Fibroblast of lung (primary cell): ENCODE measurements at regions not wholly inside any gene's neighbourhood (a gene's known extent, or its start where the extent isn't known, plus 50 kb on each side); places are given as distances from the start of the nearest gene placed in this dataset.

Experiments used
- DNase-seq, 2 donors: peaks; one replicate each; pipeline versions ENCODE4 v3.0.0 to v3.0.0-alpha.2; 2010; ENCODE audit warnings: low read depth in 2 of 2
- H2AFZ ChIP-seq: 2 replicates; pipeline ENCODE4 v1.5.1; 2012; ENCODE audit warnings: low read length, control low read depth, inconsistent platforms
- H3K27ac ChIP-seq: 2 replicates; pipeline ENCODE4 v1.5.1; 2011; ENCODE audit warnings: low read length, control low read depth; ENCODE audit not compliant: insufficient read depth
- H3K27me3 ChIP-seq: 2 replicates; pipeline ENCODE4 v1.5.1; 2011; ENCODE audit warnings: mild to moderate bottlenecking, low read length; ENCODE audit not compliant: control insufficient read depth, insufficient read depth
- H3K36me3 ChIP-seq: 2 replicates; pipeline ENCODE4 v1.5.1; 2011; ENCODE audit warnings: low read length; ENCODE audit not compliant: control insufficient read depth, insufficient read depth
- H3K4me1 ChIP-seq: 2 replicates; pipeline ENCODE4 v1.5.1; 2011; ENCODE audit warnings: low read length; ENCODE audit not compliant: control insufficient read depth, insufficient read depth; ENCODE audit errors: extremely low read depth
- H3K4me2 ChIP-seq: 2 replicates; pipeline ENCODE4 v1.5.1; 2011; ENCODE audit warnings: low read length, control low read depth; ENCODE audit not compliant: insufficient read depth; ENCODE audit errors: extremely low read depth
- H3K4me3 ChIP-seq, 4 experiments: fragments of 200-600 bp in 1 of 4; sonication (generic) in 1 of 4; replicated peaks in 1 of 4; 2 replicates each; pipeline ENCODE4 v1.5.1; 2011 to 2016; ENCODE audit warnings: low read length in 4 of 4, low read depth in 3 of 4, mild to moderate bottlenecking in 3 of 4, control low read depth in 2 of 4, inconsistent platforms in 1 of 4, mixed read lengths in 1 of 4; ENCODE audit not compliant: insufficient read depth in 1 of 4; ENCODE audit errors: control extremely low read depth in 1 of 4
- H3K79me2 ChIP-seq: 2 replicates; pipeline ENCODE4 v1.5.1; 2012; ENCODE audit warnings: mild to moderate bottlenecking, low read length, inconsistent platforms; ENCODE audit not compliant: control insufficient read depth, insufficient read depth
- H3K9ac ChIP-seq: 2 replicates; pipeline ENCODE4 v1.5.1; 2011; ENCODE audit warnings: mild to moderate bottlenecking, low read length, control low read depth; ENCODE audit not compliant: insufficient read depth
- H3K9me3 ChIP-seq: 2 replicates; pipeline ENCODE4 v1.5.1; 2012; ENCODE audit warnings: low read depth, low read length; ENCODE audit not compliant: control insufficient read depth, insufficient read depth
- H4K20me1 ChIP-seq: 2 replicates; pipeline ENCODE4 v1.5.1; 2011; ENCODE audit warnings: low read length; ENCODE audit not compliant: control insufficient read depth, insufficient read depth; ENCODE audit errors: extremely low read depth
- EZH2 ChIP-seq: IDR thresholded peaks from 2 replicates; pipeline ENCODE4 v1.5.1; 2012; ENCODE audit warnings: low read length, control low read depth, mild to moderate bottlenecking; ENCODE audit errors: missing control alignments
- TF ChIP-seq, protein P1 (sequence below), 2 donors: IDR thresholded peaks in 1 of 2; conservative IDR thresholded peaks in 1 of 2; 1 replicate in 1 of 2; 2 replicates in 1 of 2; pipeline ENCODE4 v1.5.1; 2011 to 2012; ENCODE audit warnings: low read length in 2 of 2, control low read depth in 1 of 2, inconsistent platforms in 1 of 2, low read depth in 1 of 2, mild to moderate bottlenecking in 1 of 2

DNA sequence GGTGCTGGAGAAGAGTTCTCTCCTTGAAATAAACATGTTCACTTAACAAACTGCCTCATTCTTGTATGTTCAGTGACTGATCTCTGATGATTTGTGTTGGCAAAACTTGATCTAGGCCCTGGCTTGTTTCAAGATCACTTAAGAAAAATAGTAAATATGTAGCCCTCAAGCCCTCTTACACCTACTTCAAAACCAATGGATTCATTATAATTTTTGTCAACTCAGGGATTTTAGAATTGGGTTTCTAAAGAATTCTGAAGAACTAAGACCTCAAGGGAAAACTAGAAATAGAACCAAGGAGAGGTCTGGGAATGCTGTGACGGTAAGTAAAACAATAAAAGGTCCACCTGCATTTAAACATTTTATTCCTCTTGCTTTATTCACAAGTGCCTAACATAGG, 1731.6 kb upstream of the CELF4 start:
- no peak overlapping the region for H3K4me2 ChIP-seq
- H3K9ac ChIP-seq = no peak overlapping the region
- no peaks in the 10 kb centered on the region for H3K4me1 ChIP-seq
- TF ChIP-seq EZH2 = no peak
- TF ChIP-seq, protein P1, sequence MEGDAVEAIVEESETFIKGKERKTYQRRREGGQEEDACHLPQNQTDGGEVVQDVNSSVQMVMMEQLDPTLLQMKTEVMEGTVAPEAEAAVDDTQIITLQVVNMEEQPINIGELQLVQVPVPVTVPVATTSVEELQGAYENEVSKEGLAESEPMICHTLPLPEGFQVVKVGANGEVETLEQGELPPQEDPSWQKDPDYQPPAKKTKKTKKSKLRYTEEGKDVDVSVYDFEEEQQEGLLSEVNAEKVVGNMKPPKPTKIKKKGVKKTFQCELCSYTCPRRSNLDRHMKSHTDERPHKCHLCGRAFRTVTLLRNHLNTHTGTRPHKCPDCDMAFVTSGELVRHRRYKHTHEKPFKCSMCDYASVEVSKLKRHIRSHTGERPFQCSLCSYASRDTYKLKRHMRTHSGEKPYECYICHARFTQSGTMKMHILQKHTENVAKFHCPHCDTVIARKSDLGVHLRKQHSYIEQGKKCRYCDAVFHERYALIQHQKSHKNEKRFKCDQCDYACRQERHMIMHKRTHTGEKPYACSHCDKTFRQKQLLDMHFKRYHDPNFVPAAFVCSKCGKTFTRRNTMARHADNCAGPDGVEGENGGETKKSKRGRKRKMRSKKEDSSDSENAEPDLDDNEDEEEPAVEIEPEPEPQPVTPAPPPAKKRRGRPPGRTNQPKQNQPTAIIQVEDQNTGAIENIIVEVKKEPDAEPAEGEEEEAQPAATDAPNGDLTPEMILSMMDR (conservative IDR thresholded peaks at IDR 0.05 in 1 of 2, IDR thresholded peaks at IDR 0.05 in 1 of 2; ENCODE audit: low read depth in 1 of 2, low read length in 2 of 2) = no peak
- no peak overlapping the region for H3K4me3 ChIP-seq
- no peak for DNase-seq
- no peaks in the 10 kb centered on the region for H3K36me3 ChIP-seq
- H3K9me3 ChIP-seq = no peaks in the 10 kb centered on the region
- no peak overlapping the region for H3K27ac ChIP-seq
- no peaks in the 10 kb centered on the region for H3K27me3 ChIP-seq
- no peak overlapping the region for H2AFZ ChIP-seq
- no peaks in the 10 kb centered on the region for H4K20me1 ChIP-seq
- H3K79me2 ChIP-seq = no peaks in the 10 kb centered on the region

DNA sequence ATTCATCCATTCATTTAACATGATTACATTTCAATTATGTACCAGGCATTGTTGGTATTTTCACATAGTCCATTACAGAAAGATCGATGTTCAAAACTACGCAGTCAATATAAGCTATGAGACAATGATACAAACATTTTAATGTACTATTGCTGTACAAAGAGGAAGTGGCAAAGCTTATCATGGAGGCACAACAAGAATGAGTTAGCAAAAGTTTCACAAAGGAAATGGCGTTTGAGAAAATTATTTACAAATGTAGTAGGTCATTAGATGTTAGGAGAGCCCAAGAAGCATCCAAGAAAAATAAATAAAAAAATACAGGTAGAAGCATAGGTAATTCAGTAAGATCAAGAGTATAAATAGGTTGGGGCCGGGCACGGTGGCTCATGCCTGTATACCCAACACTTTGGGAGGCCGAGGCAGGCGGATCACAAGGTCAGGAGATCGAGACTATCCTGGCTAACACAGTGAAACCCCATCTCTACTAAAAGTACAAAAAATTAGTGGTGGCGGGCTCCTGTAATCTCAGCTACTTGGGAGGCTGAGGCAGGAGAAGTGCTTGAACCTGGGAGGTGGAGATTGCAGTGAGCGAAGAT, 1730.8 kb upstream of the CELF4 start:
- H3K9me3 ChIP-seq = no peaks in the 10 kb centered on the region
- H3K4me1 ChIP-seq = no peaks in the 10 kb centered on the region
- H3K27ac ChIP-seq = no peak overlapping the region
- TF ChIP-seq, protein P1 (conservative IDR thresholded peaks at IDR 0.05 in 1 of 2, IDR thresholded peaks at IDR 0.05 in 1 of 2; ENCODE audit: low read depth in 1 of 2, low read length in 2 of 2) = no peak
- no peak for TF ChIP-seq EZH2
- H3K27me3 ChIP-seq = no peaks in the 10 kb centered on the region
- no peaks in the 10 kb centered on the region for H3K79me2 ChIP-seq
- no peak overlapping the region for H3K4me3 ChIP-seq
- no peak overlapping the region for H3K9ac ChIP-seq
- H3K4me2 ChIP-seq = no peak overlapping the region
- H3K36me3 ChIP-seq = no peaks in the 10 kb centered on the region
- no peaks in the 10 kb centered on the region for H4K20me1 ChIP-seq
- no peak for DNase-seq
- H2AFZ ChIP-seq = no peak overlapping the region

DNA sequence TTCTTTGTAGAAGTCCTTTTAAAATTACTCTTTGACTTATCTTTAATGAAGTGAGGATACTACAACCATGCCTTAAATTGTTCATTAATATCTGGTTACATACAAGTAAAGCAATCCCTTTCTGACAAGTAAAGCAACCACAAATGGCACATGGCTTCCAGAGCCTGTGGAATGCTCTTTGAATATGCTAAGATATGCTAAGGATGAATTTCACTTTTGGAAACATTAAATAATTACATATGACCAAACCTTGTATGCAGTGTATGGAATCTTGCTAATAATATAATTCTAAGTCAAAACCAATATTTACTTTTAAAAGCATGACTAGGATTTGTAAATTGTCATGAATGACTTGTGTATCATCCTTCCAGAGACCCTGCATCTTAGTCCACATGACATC, 1711.2 kb upstream of the CELF4 start:
- Histone ChIP-seq H3K4me1 (no peaks in the 10 kb centered on the region), H3K4me3 (no peak overlapping the region), H3K27me3 (no peaks in the 10 kb centered on the region), H3K27ac (no peak overlapping the region), H3K36me3 (no peaks in the 10 kb centered on the region), H3K9ac (no peak overlapping the region), H3K79me2 (no peaks in the 10 kb centered on the region), H2AFZ (no peak overlapping the region), H4K20me1 (no peaks in the 10 kb centered on the region), H3K9me3 (no peaks in the 10 kb centered on the region), H3K4me2 (no peak overlapping the region)
- DNase-seq = no peak
- TF ChIP-seq EZH2 = no peak
